PFSK-1 (cell line): ENCODE measurements at regions not wholly inside any gene's neighbourhood (a gene's known extent, or its start where the extent isn't known, plus 50 kb on each side); places are given as distances from the start of the nearest gene placed in this dataset.

Source experiments
- FOXP2 ChIP-seq: optimal IDR thresholded peaks from 2 replicates; pipeline ENCODE3; 2011; ENCODE audit warnings: borderline replicate concordance, control low read depth, inconsistent platforms; ENCODE audit not compliant: insufficient read depth; ENCODE audit errors: extremely low read length, extremely low read depth
- POLR2AphosphoS5 ChIP-seq: IDR thresholded peaks from 2 replicates; pipeline ENCODE4 v1.6.1; 2012; ENCODE audit warnings: low read depth, mild to moderate bottlenecking, control low read depth, low read length, moderate library complexity
- REST ChIP-seq, 2 experiments: IDR thresholded peaks; 2 replicates each; pipeline versions ENCODE4 v1.6.1 to v1.8.0; 2011 to 2012; ENCODE audit warnings: low read depth in 2 of 2, low read length in 2 of 2, control low read depth in 1 of 2, inconsistent platforms in 1 of 2, mild to moderate bottlenecking in 1 of 2, moderate library complexity in 1 of 2; ENCODE audit not compliant: insufficient read depth in 1 of 2
- SIN3A ChIP-seq: IDR thresholded peaks from 2 replicates; pipeline ENCODE4 v1.6.1; 2012; ENCODE audit warnings: mild to moderate bottlenecking, low read length, moderate library complexity, borderline replicate concordance; ENCODE audit not compliant: insufficient read depth
- TAF1 ChIP-seq: IDR thresholded peaks from 2 replicates; pipeline ENCODE4 v1.6.1; 2012; ENCODE audit warnings: low read length, control low read depth, borderline replicate concordance; ENCODE audit not compliant: insufficient read depth

GRCh38 chr2:217125014-217125413, 265.1 kb upstream of the TNP1 start:
- no peak for TF ChIP-seq SIN3A
- no peak for TF ChIP-seq TAF1

- TF ChIP-seq TAF1 = no peak
- TF ChIP-seq REST (IDR thresholded peaks at IDR 0.05; ENCODE audit: insufficient read depth in 1 of 2, low read depth in 2 of 2, low read length in 2 of 2) = no peak
- no peak for TF ChIP-seq FOXP2
- no peak for TF ChIP-seq POLR2AphosphoS5
- no peak for TF ChIP-seq SIN3A
Observed at GRCh38 chr2:217124050-217124449, 264.2 kb upstream of the TNP1 start.

DNA sequence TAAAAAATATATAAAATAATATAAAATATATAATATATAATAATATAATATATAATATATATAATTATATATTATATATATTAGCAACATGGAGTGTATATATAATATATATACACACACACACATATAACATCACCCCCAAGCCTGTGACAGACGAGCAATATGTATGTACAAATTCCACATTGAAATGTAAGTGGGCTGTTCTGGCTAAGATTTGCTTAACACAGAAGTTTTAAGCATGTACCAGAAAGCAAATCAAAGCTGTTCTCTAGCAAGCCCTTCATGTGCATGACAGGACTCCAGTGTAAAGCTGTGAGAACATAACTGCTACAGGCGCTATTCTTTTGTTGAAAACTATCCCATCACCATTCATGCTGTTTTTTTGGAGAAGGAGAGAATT, 261.7 kb upstream of the TNP1 start:
- TF ChIP-seq TAF1 (no peak), FOXP2 (no peak), REST (IDR thresholded peaks at IDR 0.05; ENCODE audit: insufficient read depth in 1 of 2, low read depth in 2 of 2, low read length in 2 of 2) (no peak), SIN3A (no peak), POLR2AphosphoS5 (no peak)

- TF ChIP-seq POLR2AphosphoS5 = no peak
- no peak for TF ChIP-seq SIN3A
- no peak for TF ChIP-seq FOXP2
- no peak for TF ChIP-seq TAF1
- TF ChIP-seq REST (IDR thresholded peaks at IDR 0.05; ENCODE audit: insufficient read depth in 1 of 2, low read depth in 2 of 2, low read length in 2 of 2) = no peak
Observed at GRCh38 chr2:217120429-217120828, 260.6 kb upstream of the TNP1 start.

- TF ChIP-seq SIN3A = no peak
- no peak for TF ChIP-seq POLR2AphosphoS5
- no peak for TF ChIP-seq FOXP2
- TF ChIP-seq TAF1 = no peak
- TF ChIP-seq REST (IDR thresholded peaks at IDR 0.05; ENCODE audit: insufficient read depth in 1 of 2, low read depth in 2 of 2, low read length in 2 of 2) = no peak
Observed at GRCh38 chr2:217118559-217119284, 258.9 kb upstream of the TNP1 start.
